Daoy (cell line): ENCODE measurements at regions not wholly inside any gene's neighbourhood (a gene's known extent, or its start where the extent isn't known, plus 50 kb on each side); places are given as distances from the start of the nearest gene placed in this dataset.

Source experiments
- DNase-seq: peaks from one replicate; pipeline ENCODE4 v3.0.0-alpha.2; 2015; ENCODE audit warnings: low read depth

GRCh38 chr7:98515201-98515600 lies 101.9 kb upstream of the NPTX2 start:
- no peak for DNase-seq

- no peak for DNase-seq
Measured at GRCh38 chr7:98514211-98515031, 102.7 kb upstream of the NPTX2 start.

- no peak for DNase-seq
Measured at GRCh38 chr7:98511175-98511574, 105.9 kb upstream of the NPTX2 start.

GRCh38 chr7:98509836-98510235 lies 107.2 kb upstream of the NPTX2 start:
- DNase-seq, result no peak

GRCh38 chr7:98506471-98506870 lies 105.6 kb upstream of the BAIAP2L1 start:
- DNase-seq, result no peak

GRCh38 chr7:98500764-98501163 lies 99.9 kb upstream of the BAIAP2L1 start:
- no peak for DNase-seq

GRCh38 chr7:98496618-98497017 lies 95.7 kb upstream of the BAIAP2L1 start:
- DNase-seq, result no peak

GRCh38 chr7:98495200-98495955 lies 94.5 kb upstream of the BAIAP2L1 start:
- no peak for DNase-seq

- no peak for DNase-seq
Measured at GRCh38 chr7:98493030-98493778, 92.3 kb upstream of the BAIAP2L1 start.

- DNase-seq, result no peak
Measured at GRCh38 chr7:98488167-98488566, 87.3 kb upstream of the BAIAP2L1 start.

- DNase-seq, result no peak
Measured at GRCh38 chr7:98483964-98484545, 83.2 kb upstream of the BAIAP2L1 start.

GRCh38 chr7:98483276-98483963 lies 82.5 kb upstream of the BAIAP2L1 start:
- DNase-seq, result no peak

- no peak for DNase-seq
Measured at GRCh38 chr7:98479318-98479717, 78.4 kb upstream of the BAIAP2L1 start.

GRCh38 chr7:98475352-98475751 lies 74.5 kb upstream of the BAIAP2L1 start:
- DNase-seq, result no peak

- DNase-seq, result no peak
Measured at GRCh38 chr7:98474558-98474957, 73.7 kb upstream of the BAIAP2L1 start.

- no peak for DNase-seq
Measured at GRCh38 chr7:98472521-98472954, 71.6 kb upstream of the BAIAP2L1 start.

- DNase-seq, result peak; percentile 60
Measured at GRCh38 chr7:98470485-98471240, 69.8 kb upstream of the BAIAP2L1 start.

- peak; percentile 13 for DNase-seq
Measured at GRCh38 chr7:98469088-98469487, 68.2 kb upstream of the BAIAP2L1 start.

- no peak for DNase-seq
Measured at GRCh38 chr7:98467570-98468312, 66.9 kb upstream of the BAIAP2L1 start.

- no peak for DNase-seq
Measured at GRCh38 chr7:98465022-98465421, 64.1 kb upstream of the BAIAP2L1 start.
